ENCODE measurements at regions not wholly inside any gene's neighbourhood (a gene's known extent, or its start where the extent isn't known, plus 50 kb on each side); places are given as distances from the start of the nearest gene placed in this dataset.

DNA sequence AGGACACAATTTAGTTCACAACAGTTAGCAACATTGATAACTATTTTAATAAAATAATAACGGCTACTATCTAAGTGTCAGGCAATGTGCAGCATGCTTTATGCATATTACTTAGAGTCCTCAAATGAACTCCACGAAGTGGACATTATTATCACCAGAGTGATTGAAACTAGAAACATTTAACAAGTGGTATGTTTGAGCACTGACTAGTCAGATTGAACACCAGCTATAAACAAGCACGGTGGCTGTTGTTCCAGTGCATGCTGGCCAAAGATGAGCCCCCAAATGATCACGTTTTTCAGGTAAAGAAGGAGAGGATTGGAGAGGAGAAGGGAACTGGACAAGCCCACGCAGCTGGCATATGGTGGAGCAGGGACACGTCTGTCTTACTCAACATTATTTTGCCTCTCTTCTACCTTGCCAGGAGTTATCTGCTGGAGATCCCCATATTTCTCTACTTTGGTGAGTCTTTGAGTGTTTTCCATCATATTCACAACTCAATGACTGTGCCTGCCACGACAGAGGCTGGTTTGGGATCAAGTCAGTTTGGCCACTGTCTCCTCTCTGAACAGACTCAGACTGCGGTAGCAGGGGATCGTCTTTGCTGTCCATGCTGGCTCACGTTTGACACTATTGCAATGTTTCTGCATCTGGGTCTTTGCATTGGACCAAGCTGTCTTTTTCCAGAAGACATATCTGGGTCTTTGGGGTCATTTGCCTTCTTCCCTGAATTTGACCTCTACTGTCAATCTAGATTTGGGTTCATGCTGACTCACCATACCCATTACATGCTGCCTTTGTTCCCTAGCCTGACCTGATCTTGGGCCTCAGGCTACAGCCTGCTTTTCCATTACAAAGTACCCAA, 66.0 kb upstream of the ACSL3 start:
- TF ChIP-seq ZFX (IDR thresholded peaks at IDR 0.05) (no peak), CTCF (IDR thresholded peaks at IDR 0.05 in 2 of 3, conservative IDR thresholded peaks at IDR 0.05 in 1 of 3; ENCODE audit: borderline replicate concordance in 1 of 3, insufficient read depth in 1 of 3, low read depth in 2 of 3, low read length in 2 of 3) (no peak), POLR2A (IDR thresholded peaks at IDR 0.05; ENCODE audit: borderline replicate concordance, extremely low read depth, insufficient read depth, insufficient read length) (no peak), EZH2 (IDR thresholded peaks at IDR 0.05) (no peak), POLR2AphosphoS5 (IDR thresholded peaks at IDR 0.05; ENCODE audit: low read depth, low read length) (no peak)
- TF ChIP-seq, protein P1, sequence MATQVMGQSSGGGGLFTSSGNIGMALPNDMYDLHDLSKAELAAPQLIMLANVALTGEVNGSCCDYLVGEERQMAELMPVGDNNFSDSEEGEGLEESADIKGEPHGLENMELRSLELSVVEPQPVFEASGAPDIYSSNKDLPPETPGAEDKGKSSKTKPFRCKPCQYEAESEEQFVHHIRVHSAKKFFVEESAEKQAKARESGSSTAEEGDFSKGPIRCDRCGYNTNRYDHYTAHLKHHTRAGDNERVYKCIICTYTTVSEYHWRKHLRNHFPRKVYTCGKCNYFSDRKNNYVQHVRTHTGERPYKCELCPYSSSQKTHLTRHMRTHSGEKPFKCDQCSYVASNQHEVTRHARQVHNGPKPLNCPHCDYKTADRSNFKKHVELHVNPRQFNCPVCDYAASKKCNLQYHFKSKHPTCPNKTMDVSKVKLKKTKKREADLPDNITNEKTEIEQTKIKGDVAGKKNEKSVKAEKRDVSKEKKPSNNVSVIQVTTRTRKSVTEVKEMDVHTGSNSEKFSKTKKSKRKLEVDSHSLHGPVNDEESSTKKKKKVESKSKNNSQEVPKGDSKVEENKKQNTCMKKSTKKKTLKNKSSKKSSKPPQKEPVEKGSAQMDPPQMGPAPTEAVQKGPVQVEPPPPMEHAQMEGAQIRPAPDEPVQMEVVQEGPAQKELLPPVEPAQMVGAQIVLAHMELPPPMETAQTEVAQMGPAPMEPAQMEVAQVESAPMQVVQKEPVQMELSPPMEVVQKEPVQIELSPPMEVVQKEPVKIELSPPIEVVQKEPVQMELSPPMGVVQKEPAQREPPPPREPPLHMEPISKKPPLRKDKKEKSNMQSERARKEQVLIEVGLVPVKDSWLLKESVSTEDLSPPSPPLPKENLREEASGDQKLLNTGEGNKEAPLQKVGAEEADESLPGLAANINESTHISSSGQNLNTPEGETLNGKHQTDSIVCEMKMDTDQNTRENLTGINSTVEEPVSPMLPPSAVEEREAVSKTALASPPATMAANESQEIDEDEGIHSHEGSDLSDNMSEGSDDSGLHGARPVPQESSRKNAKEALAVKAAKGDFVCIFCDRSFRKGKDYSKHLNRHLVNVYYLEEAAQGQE (IDR thresholded peaks at IDR 0.05; ENCODE audit: low read depth): no peak
